GM23248 (cell line): ENCODE measurements at regions not wholly inside any gene's neighbourhood (a gene's known extent, or its start where the extent isn't known, plus 50 kb on each side); places are given as distances from the start of the nearest gene placed in this dataset.

Source experiments
- EZH2 ChIP-seq: fragments of 200-600 bp; sonication (generic); IDR thresholded peaks from 2 replicates; pipeline ENCODE4 v1.6.1; 2018; ENCODE audit warnings: antibody characterized with exemption, mild to moderate bottlenecking; ENCODE audit not compliant: insufficient read depth, poor library complexity, severe bottlenecking
- EZH2phosphoT487 ChIP-seq: fragments of 200-600 bp; sonication (generic); IDR thresholded peaks from 2 replicates; pipeline ENCODE4 v1.6.1; 2018; ENCODE audit warnings: antibody characterized with exemption, moderate library complexity, mild to moderate bottlenecking, low read depth; ENCODE audit not compliant: insufficient read depth

DNA sequence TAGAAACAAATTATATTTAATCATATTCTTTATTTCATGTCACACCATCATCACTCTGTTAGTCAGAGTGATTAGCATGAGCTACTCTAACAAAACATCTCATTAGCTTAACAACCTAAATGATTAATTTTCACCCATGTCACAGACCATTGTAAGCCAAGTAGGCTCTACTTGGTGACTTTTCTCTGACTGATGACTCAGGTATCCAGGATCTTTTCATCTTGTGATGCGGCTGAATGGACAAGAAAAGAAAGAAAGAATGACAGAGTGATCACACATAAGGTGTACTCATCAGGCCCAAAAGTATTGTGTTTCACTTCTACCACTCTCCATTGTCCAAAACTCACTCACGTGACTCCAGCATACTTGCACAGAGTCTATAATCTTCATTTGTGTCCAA, 299.3 kb downstream of the ANXA1 start:
- TF ChIP-seq EZH2phosphoT487, result no peak
- no peak for TF ChIP-seq EZH2
